GM23338 (cell line): ENCODE measurements at regions not wholly inside any gene's neighbourhood (a gene's known extent, or its start where the extent isn't known, plus 50 kb on each side); places are given as distances from the start of the nearest gene placed in this dataset.

Source experiments
- CTCF ChIP-seq, 2 experiments: fragments of 200-600 bp in 1 of 2; sonication (generic) in 1 of 2; conservative IDR thresholded peaks; 2 replicates each; pipeline versions ENCODE4 v1.5.1 to v1.6.1; 2016 to 2017; ENCODE audit warnings: antibody characterized with exemption in 2 of 2, low read depth in 2 of 2, mild to moderate bottlenecking in 2 of 2, moderate library complexity in 1 of 2
- EZH2 ChIP-seq: fragments of 200-600 bp; sonication (generic); IDR thresholded peaks from one replicate; pipeline ENCODE4 v1.8.0; 2017; ENCODE audit warnings: antibody characterized with exemption, mild to moderate bottlenecking, low read depth; ENCODE audit not compliant: unreplicated experiment
- EZH2phosphoT487 ChIP-seq: fragments of 200-600 bp; sonication (generic); IDR thresholded peaks from one replicate; pipeline ENCODE4 v1.8.1; 2018; ENCODE audit warnings: antibody characterized with exemption; ENCODE audit not compliant: unreplicated experiment
- JUNB ChIP-seq: IDR thresholded peaks from one replicate; pipeline ENCODE4 v1.6.1; 2016; ENCODE audit warnings: antibody characterized with exemption; ENCODE audit not compliant: unreplicated experiment
- POLR2AphosphoS5 ChIP-seq: IDR thresholded peaks from 2 replicates; pipeline ENCODE4 v1.6.1; 2016; ENCODE audit warnings: antibody characterized with exemption, low read depth
- REST ChIP-seq: IDR thresholded peaks from one replicate; pipeline ENCODE4 v1.6.1; 2018; ENCODE audit warnings: antibody characterized with exemption; ENCODE audit not compliant: unreplicated experiment
- ZNF462 ChIP-seq: fragments of 250-450 bp; sonication (Bioruptor Pico); IDR thresholded peaks from 2 replicates; pipeline ENCODE4 v1.5.0; 2020; ENCODE audit warnings: mild to moderate bottlenecking, moderate library complexity

GRCh38 chrX:28324321-28324721, 262.9 kb upstream of the IL1RAPL1 start:
- TF ChIP-seq EZH2phosphoT487 = no peak
- TF ChIP-seq CTCF (conservative IDR thresholded peaks at IDR 0.05; ENCODE audit: low read depth in 2 of 2) = no peak
- no peak for TF ChIP-seq REST
- TF ChIP-seq EZH2 = no peak
- peak; percentile 34; the same call in 1 of the 2 replicates for TF ChIP-seq POLR2AphosphoS5
- TF ChIP-seq ZNF462 (CRISPR knock-in tag) = no peak
- TF ChIP-seq JUNB = no peak
